IPS-18c (cell line): ENCODE measurements at regions not wholly inside any gene's neighbourhood (a gene's known extent, or its start where the extent isn't known, plus 50 kb on each side); places are given as distances from the start of the nearest gene placed in this dataset.

Experiments used
- H3K4me3 ChIP-seq: 2 replicates; pipeline ENCODE4 v1.7.0; 2013; ENCODE audit warnings: low read depth, mild to moderate bottlenecking, low read length, moderate library complexity; ENCODE audit not compliant: insufficient read depth
- H3K9me3 ChIP-seq: one replicate; pipeline ENCODE4 v1.6.1; 2013; ENCODE audit warnings: mild to moderate bottlenecking, low read length, moderate library complexity; ENCODE audit not compliant: control insufficient read depth, insufficient read depth

GRCh38 chr2:47230418-47230817 is 54.1 kb upstream of the CALM2 start:
- H3K9me3 ChIP-seq: no peaks in the 10 kb centered on the region
- no peak overlapping the region for H3K4me3 ChIP-seq

- Histone ChIP-seq H3K4me3 (no peak overlapping the region), H3K9me3 (no peaks in the 10 kb centered on the region)
Observed at GRCh38 chr2:47227532-47228279, 51.4 kb upstream of the CALM2 start.

GRCh38 chr2:47226923-47227220 is 50.6 kb upstream of the CALM2 start:
- Histone ChIP-seq H3K9me3 (no peaks in the 10 kb centered on the region), H3K4me3 (no peak overlapping the region)

- H3K4me3 ChIP-seq: no peak overlapping the region
- H3K9me3 ChIP-seq: no peaks in the 10 kb centered on the region
Observed at GRCh38 chr2:47226132-47226922, 50.0 kb upstream of the CALM2 start.
